H1 (cell line): ENCODE measurements at regions not wholly inside any gene's neighbourhood (a gene's known extent, or its start where the extent isn't known, plus 50 kb on each side); places are given as distances from the start of the nearest gene placed in this dataset.

Source experiments
- CTCF ChIA-PET: fragments of 300-600 bp; sonication (Branson Sonifier 250); formaldehyde crosslinking; loops from one replicate; lab custom pipeline; 2021; ENCODE audit not compliant: partially characterized antibody; lab: Charles Lee
- POLR2A ChIA-PET: fragments of 300-600 bp; sonication (Branson Sonifier 250); formaldehyde crosslinking; loops from one replicate; lab custom pipeline; 2021; ENCODE audit warnings: inconsistent platforms; ENCODE audit not compliant: partially characterized antibody; lab: Charles Lee
- DNase-seq, 2 experiments: peaks; one replicate each; pipeline versions ENCODE4 v3.0.0 to v3.0.0-alpha.2; 2010 to 2022; ENCODE audit warnings: low spot score in 2 of 2, low read depth in 1 of 2, mixed read lengths in 1 of 2
- FAIRE-seq: peaks from 2 replicates; lab custom pipeline; 2011; peaks lifted over from hg19 to GRCh38; lab: Jason Lieb, UNC
- H2AFZ ChIP-seq: 2 replicates; pipeline ENCODE4 v1.8.1; 2012; ENCODE audit warnings: low read length, inconsistent platforms
- H2AK5ac ChIP-seq: 2 replicates; pipeline ENCODE4 v1.6.1; 2013; ENCODE audit warnings: low read depth, low read length
- H2BK120ac ChIP-seq: replicated peaks from 2 replicates; pipeline ENCODE3; 2013; ENCODE audit warnings: low read depth, low read length, inconsistent platforms
- H2BK12ac ChIP-seq: 2 replicates; pipeline ENCODE4 v1.6.1; 2013; ENCODE audit warnings: low read depth, low read length
- H2BK15ac ChIP-seq: 2 replicates; pipeline ENCODE4 v1.6.1; 2013; ENCODE audit warnings: low read length
- H2BK20ac ChIP-seq: 2 replicates; pipeline ENCODE4 v1.6.1; 2013; ENCODE audit warnings: low read length
- H2BK5ac ChIP-seq: 2 replicates; pipeline ENCODE4 v1.6.1; 2013; ENCODE audit warnings: low read depth, low read length
- H3K14ac ChIP-seq: 2 replicates; pipeline ENCODE4 v1.6.1; 2013; ENCODE audit warnings: inconsistent platforms; ENCODE audit not compliant: insufficient read length
- H3K18ac ChIP-seq: 2 replicates; pipeline ENCODE4 v1.6.1; 2013; ENCODE audit warnings: low read length; ENCODE audit errors: extremely low read depth
- H3K23ac ChIP-seq: 2 replicates; pipeline ENCODE4 v1.6.1; 2013; ENCODE audit warnings: inconsistent platforms; ENCODE audit not compliant: insufficient read length
- H3K23me2 ChIP-seq: 2 replicates; pipeline ENCODE4 v1.6.1; 2013; ENCODE audit warnings: low read depth, low read length
- H3K27ac ChIP-seq: 2 replicates; pipeline ENCODE4 v1.6.1; 2011; ENCODE audit warnings: low read depth, low read length, inconsistent platforms
- H3K27me3 ChIP-seq, 4 experiments: replicated peaks in 1 of 4; 1 replicate in 1 of 4; 2 replicates in 3 of 4; pipeline versions ENCODE4 v1.6.1 to v1.8.1; 2011 to 2013; ENCODE audit warnings: low read length in 3 of 4, mild to moderate bottlenecking in 3 of 4, inconsistent platforms in 2 of 4, mixed read lengths in 2 of 4, moderate library complexity in 1 of 4; ENCODE audit not compliant: control insufficient read depth in 3 of 4, insufficient read depth in 3 of 4; ENCODE audit errors: extremely low read depth in 1 of 4
- H3K36me3 ChIP-seq, 4 experiments: 2 replicates each; pipeline versions ENCODE4 v1.6.1 to v1.8.1; 2011 to 2013; ENCODE audit warnings: mild to moderate bottlenecking in 4 of 4, low read length in 3 of 4, moderate library complexity in 2 of 4, control low read depth in 1 of 4, inconsistent platforms in 1 of 4; ENCODE audit not compliant: insufficient read depth in 4 of 4, control insufficient read depth in 2 of 4
- H3K4ac ChIP-seq: replicated peaks from 2 replicates; pipeline ENCODE3; 2013; ENCODE audit warnings: low read length, low read depth, mixed read lengths, inconsistent platforms; ENCODE audit not compliant: insufficient read length
- H3K4me1 ChIP-seq, 4 experiments: replicated peaks in 1 of 4; 1 replicate in 1 of 4; 2 replicates in 3 of 4; pipeline versions ENCODE4 v1.6.1 to v1.8.1; 2011 to 2013; ENCODE audit warnings: low read length in 3 of 4, inconsistent platforms in 2 of 4, mixed read lengths in 1 of 4; ENCODE audit not compliant: insufficient read depth in 4 of 4, control insufficient read depth in 3 of 4
- H3K4me2 ChIP-seq, 2 experiments: 2 replicates each; pipeline versions ENCODE4 v1.6.1 to v1.8.1; 2011 to 2013; ENCODE audit warnings: low read depth in 2 of 2, low read length in 2 of 2, control low read depth in 1 of 2, inconsistent platforms in 1 of 2, mild to moderate bottlenecking in 1 of 2; ENCODE audit not compliant: insufficient read depth in 1 of 2
- H3K4me3 ChIP-seq, 4 experiments: fragments of 200-600, 300-600 bp in 1 of 4; sonication (generic), shearing (Covaris generic), sonication (Bioruptor Twin) in 1 of 4; 2 replicates each; pipeline versions ENCODE4 v1.5.1 to v1.8.1; 2011 to 2016; ENCODE audit warnings: low read length in 4 of 4, low read depth in 3 of 4, control low read depth in 2 of 4, inconsistent platforms in 2 of 4, mild to moderate bottlenecking in 2 of 4, mixed read lengths in 1 of 4, moderate library complexity in 1 of 4; ENCODE audit not compliant: insufficient read depth in 2 of 4; ENCODE audit errors: extremely low read depth in 1 of 4
- H3K56ac ChIP-seq: replicated peaks from 2 replicates; pipeline ENCODE3; 2013; ENCODE audit warnings: low read depth, mild to moderate bottlenecking, mixed read lengths, low read length, inconsistent platforms; ENCODE audit not compliant: insufficient read length
- H3K79me1 ChIP-seq: 2 replicates; pipeline ENCODE4 v1.6.1; 2013; ENCODE audit warnings: low read depth, low read length, control low read depth
- H3K79me2 ChIP-seq, 2 experiments: 2 replicates each; pipeline versions ENCODE4 v1.6.1 to v1.8.1; 2012 to 2013; ENCODE audit warnings: low read length in 2 of 2, mild to moderate bottlenecking in 2 of 2, inconsistent platforms in 1 of 2; ENCODE audit not compliant: insufficient read depth in 2 of 2, control insufficient read depth in 1 of 2
- H3K9ac ChIP-seq, 4 experiments: replicated peaks in 1 of 4; 1 replicate in 1 of 4; 2 replicates in 3 of 4; pipeline versions ENCODE4 v1.6.1 to v1.8.1; 2011 to 2013; ENCODE audit warnings: low read depth in 3 of 4, low read length in 3 of 4, control low read depth in 2 of 4, mild to moderate bottlenecking in 2 of 4, moderate library complexity in 2 of 4, inconsistent platforms in 1 of 4; ENCODE audit errors: extremely low read depth in 1 of 4
- H3K9me3 ChIP-seq, 2 experiments: 2 replicates each; pipeline versions ENCODE4 v1.6.1 to v1.8.1; 2012 to 2013; ENCODE audit warnings: mild to moderate bottlenecking in 2 of 2, moderate library complexity in 2 of 2, control low read depth in 1 of 2, inconsistent platforms in 1 of 2, low read depth in 1 of 2, low read length in 1 of 2, mixed read lengths in 1 of 2; ENCODE audit not compliant: insufficient read depth in 2 of 2
- H4K20me1 ChIP-seq, 2 experiments: replicated peaks in 1 of 2; 2 replicates each; pipeline versions ENCODE3 to v1.8.1; 2011 to 2013; ENCODE audit warnings: inconsistent platforms in 2 of 2, low read length in 2 of 2, mild to moderate bottlenecking in 1 of 2; ENCODE audit not compliant: insufficient read depth in 2 of 2, control insufficient read depth in 1 of 2
- H4K5ac ChIP-seq: 2 replicates; pipeline ENCODE4 v1.6.1; 2013; ENCODE audit warnings: low read length, low read depth, mixed read lengths, inconsistent platforms; ENCODE audit not compliant: insufficient read length
- H4K8ac ChIP-seq: 2 replicates; pipeline ENCODE4 v1.8.0; 2013; ENCODE audit warnings: mild to moderate bottlenecking, moderate library complexity, low read length, inconsistent platforms; ENCODE audit not compliant: insufficient read depth; ENCODE audit errors: extremely low read depth
- H4K91ac ChIP-seq: replicated peaks from 2 replicates; pipeline ENCODE3; 2013; ENCODE audit warnings: low read length, mixed read lengths, inconsistent platforms; ENCODE audit not compliant: insufficient read length
- ASH2L ChIP-seq: fragments of 200-600, 300-600 bp; sonication (generic); IDR thresholded peaks from one replicate; pipeline ENCODE4 v1.7.1; 2017; ENCODE audit warnings: low read length
- ATF3 ChIP-seq: IDR thresholded peaks from 2 replicates; pipeline ENCODE4 v1.6.1; 2011; ENCODE audit warnings: low read depth, mild to moderate bottlenecking, low read length; ENCODE audit not compliant: insufficient read depth
- CHD2 ChIP-seq: IDR thresholded peaks from 2 replicates; pipeline ENCODE4 v1.6.1; 2012; ENCODE audit warnings: low read length, improper control_type of control experiment
- EP300 ChIP-seq, 2 experiments: IDR thresholded peaks; 1 replicate in 1 of 2; 2 replicates in 1 of 2; pipeline ENCODE4 v1.6.1; 2011 to 2012; ENCODE audit warnings: low read depth in 2 of 2, low read length in 2 of 2, mild to moderate bottlenecking in 2 of 2, borderline replicate concordance in 1 of 2, inconsistent platforms in 1 of 2, moderate library complexity in 1 of 2
- FOSL1 ChIP-seq: IDR thresholded peaks from 2 replicates; pipeline ENCODE4 v1.6.1; 2011; ENCODE audit warnings: mild to moderate bottlenecking, low read depth, low read length, moderate library complexity; ENCODE audit not compliant: insufficient read depth
- HDAC2 ChIP-seq, 2 experiments: fragments of 300-600 bp in 1 of 2; sonication (generic) in 1 of 2; IDR thresholded peaks; 2 replicates each; pipeline ENCODE4 v1.6.1; 2011 to 2012; ENCODE audit warnings: low read depth in 2 of 2, low read length in 2 of 2, mild to moderate bottlenecking in 2 of 2, moderate library complexity in 2 of 2, borderline replicate concordance in 1 of 2, inconsistent platforms in 1 of 2
- JUND ChIP-seq: IDR thresholded peaks from 2 replicates; pipeline ENCODE4 v1.6.1; 2011; ENCODE audit warnings: mild to moderate bottlenecking, improper control_type of control experiment, low read length
- NANOG ChIP-seq: IDR thresholded peaks from 2 replicates; pipeline ENCODE4 v1.6.1; 2011; ENCODE audit warnings: low read length, low read depth, mild to moderate bottlenecking, inconsistent platforms; ENCODE audit not compliant: insufficient read depth, poor library complexity, severe bottlenecking
- RAD21 ChIP-seq, 2 experiments: IDR thresholded peaks in 1 of 2; conservative IDR thresholded peaks in 1 of 2; 2 replicates each; pipeline ENCODE4 v1.6.1; 2011; ENCODE audit warnings: low read depth in 2 of 2, low read length in 2 of 2, improper control_type of control experiment in 1 of 2, inconsistent platforms in 1 of 2, mild to moderate bottlenecking in 1 of 2, moderate library complexity in 1 of 2
- SP4 ChIP-seq: IDR thresholded peaks from 2 replicates; pipeline ENCODE4 v1.6.1; 2012; ENCODE audit warnings: low read length, inconsistent platforms
- TAF7 ChIP-seq: optimal IDR thresholded peaks from 2 replicates; pipeline ENCODE3; 2011; ENCODE audit warnings: low read depth, mild to moderate bottlenecking, inconsistent platforms, low read length, moderate library complexity, borderline replicate concordance
- TEAD4 ChIP-seq: IDR thresholded peaks from 2 replicates; pipeline ENCODE4 v1.6.1; 2012; ENCODE audit warnings: low read depth, low read length, inconsistent platforms, mixed read lengths
- USF2 ChIP-seq: IDR thresholded peaks from 2 replicates; pipeline ENCODE4 v1.6.1; 2011; ENCODE audit warnings: low read length, improper control_type of control experiment
- WGBS, 2 experiments: shearing (Covaris generic) in 1 of 2; methylation state at CpG; one replicate each; pipeline versions ENCODE4 v1.1.6 to v1.1.7; 2013 to 2015; ENCODE audit warnings: low lambda C conversion rate in 2 of 2, mixed read lengths in 2 of 2, inconsistent platforms in 1 of 2, low coverage in 1 of 2, missing lambda C conversion rate in 1 of 2; ENCODE audit not compliant: insufficient replicate concordance in 2 of 2, insufficient coverage in 1 of 2, insufficient read length in 1 of 2; ENCODE audit errors: extremely low coverage in 1 of 2, missing lambda C conversion rate in 1 of 2; 5-methylcytosine and 5-hydroxymethylcytosine counted together

GRCh38 chr4:156553659-156554058 is 417.9 kb downstream of the PDGFC start:
- Histone ChIP-seq H3K23ac (no peak overlapping the region), H2BK15ac (no peak overlapping the region), H3K23me2 (no peaks in the 10 kb centered on the region), H3K18ac (no peak overlapping the region), H3K4ac (no peak overlapping the region), H3K4me3 (no peak overlapping the region), H2AFZ (no peak overlapping the region), H2BK5ac (no peak overlapping the region), H2BK120ac (no peak overlapping the region), H4K20me1 (no peaks in the 10 kb centered on the region), H3K9ac (no peak overlapping the region), H3K27me3 (no peaks in the 10 kb centered on the region), H3K9me3 (no peaks in the 10 kb centered on the region), H3K79me1 (no peaks in the 10 kb centered on the region), H3K14ac (no peak overlapping the region), H2BK20ac (no peak overlapping the region), H2AK5ac (no peak overlapping the region), H3K56ac (no peak overlapping the region), H4K5ac (no peak overlapping the region), H4K91ac (no peak overlapping the region), H3K4me2 (no peak overlapping the region), H3K27ac (no peak overlapping the region), H3K4me1 (no peaks in the 10 kb centered on the region), H4K8ac (no peak overlapping the region), H3K79me2 (no peaks in the 10 kb centered on the region), H2BK12ac (no peak overlapping the region), H3K36me3 (no peaks in the 10 kb centered on the region)
- ChIA-PET CTCF (no interaction called here), POLR2A (no interaction called here)
- DNase-seq: no peak
- no peak for FAIRE-seq
- WGBS, 2 experiments: 86% methylated on average over 1 of the region's 1 CpG; no CpG with 5 or more reads in 1 of the 2 experiments
- TF ChIP-seq NANOG: no peak
- TF ChIP-seq SP4: no peak
- TF ChIP-seq TAF7: no peak
- no peak for TF ChIP-seq EP300 (IDR thresholded peaks at IDR 0.05; ENCODE audit: borderline replicate concordance in 1 of 2, low read depth in 2 of 2, low read length in 2 of 2)
- no peak for TF ChIP-seq FOSL1
- no peak for TF ChIP-seq RAD21 (IDR thresholded peaks at IDR 0.05 in 1 of 2, conservative IDR thresholded peaks at IDR 0.05 in 1 of 2; ENCODE audit: low read depth in 2 of 2, low read length in 2 of 2)
- no peak for TF ChIP-seq JUND
- no peak for TF ChIP-seq ASH2L
- no peak for TF ChIP-seq HDAC2 (IDR thresholded peaks at IDR 0.05; ENCODE audit: borderline replicate concordance in 1 of 2, low read depth in 2 of 2, low read length in 2 of 2)
- TF ChIP-seq USF2: no peak
- no peak for TF ChIP-seq ATF3
- TF ChIP-seq CHD2: no peak
- no peak for TF ChIP-seq TEAD4
